GM19372 (cell line): ENCODE measurements at regions not wholly inside any gene's neighbourhood (a gene's known extent, or its start where the extent isn't known, plus 50 kb on each side); places are given as distances from the start of the nearest gene placed in this dataset.

Source experiments
- ATAC-seq: cut with Tn5 transposase; IDR thresholded peaks from one replicate; pipeline ENCODE4 v1.9.1; 2021; ENCODE audit warnings: mild to moderate bottlenecking, low read depth, moderate library complexity; ENCODE audit not compliant: unreplicated experiment

GRCh38 chr9:26597542-26598149 is 295.0 kb downstream of the CAAP1 start:
- ATAC-seq, result no peak

- no peak for ATAC-seq
Measured at GRCh38 chr9:26579056-26579455, 313.5 kb downstream of the CAAP1 start.

- no peak for ATAC-seq
Measured at GRCh38 chr9:26574898-26575440, 317.6 kb downstream of the CAAP1 start.

- no peak for ATAC-seq
Measured at GRCh38 chr9:26574256-26574655, 318.3 kb downstream of the CAAP1 start.

- no peak for ATAC-seq
Measured at GRCh38 chr9:26567976-26568375, 324.6 kb downstream of the CAAP1 start.

GRCh38 chr9:26566141-26566540 is 326.5 kb downstream of the CAAP1 start:
- no peak for ATAC-seq

- ATAC-seq, result no peak
Measured at GRCh38 chr9:26565118-26565517, 327.5 kb downstream of the CAAP1 start.

GRCh38 chr9:26562338-26562737 is 330.3 kb downstream of the CAAP1 start:
- no peak for ATAC-seq

- ATAC-seq, result no peak
Measured at GRCh38 chr9:26561928-26562327, 330.7 kb downstream of the CAAP1 start.

- no peak for ATAC-seq
Measured at GRCh38 chr9:26559506-26559905, 333.1 kb downstream of the CAAP1 start.

GRCh38 chr9:26551971-26552370 is 340.6 kb downstream of the CAAP1 start:
- ATAC-seq, result no peak

- no peak for ATAC-seq
Measured at GRCh38 chr9:26551451-26551850, 341.2 kb downstream of the CAAP1 start.

GRCh38 chr9:26548781-26549290 is 343.8 kb downstream of the CAAP1 start:
- ATAC-seq, result no peak

GRCh38 chr9:26539867-26540493 is 352.6 kb downstream of the CAAP1 start:
- ATAC-seq, result no peak

GRCh38 chr9:26537211-26537610 is 355.4 kb downstream of the CAAP1 start:
- ATAC-seq, result no peak

GRCh38 chr9:26535151-26535550 is 357.5 kb downstream of the CAAP1 start:
- no peak for ATAC-seq

GRCh38 chr9:26530841-26531240 is 361.8 kb downstream of the CAAP1 start:
- ATAC-seq, result no peak

- no peak for ATAC-seq
Measured at GRCh38 chr9:26527931-26528330, 364.7 kb downstream of the CAAP1 start.

- no peak for ATAC-seq
Measured at GRCh38 chr9:26524267-26524666, 368.3 kb downstream of the CAAP1 start.

GRCh38 chr9:26523577-26523976 is 369.0 kb downstream of the CAAP1 start:
- no peak for ATAC-seq

GRCh38 chr9:26520141-26520540 is 372.5 kb downstream of the CAAP1 start:
- no peak for ATAC-seq

GRCh38 chr9:26516773-26517343 is 375.7 kb downstream of the CAAP1 start:
- no peak for ATAC-seq
